GM12892 (cell line): ENCODE measurements at regions not wholly inside any gene's neighbourhood (a gene's known extent, or its start where the extent isn't known, plus 50 kb on each side); places are given as distances from the start of the nearest gene placed in this dataset.

Experiments used
- POLR2A ChIP-seq: IDR thresholded peaks from 2 replicates; pipeline ENCODE4 v1.6.1; 2011; ENCODE audit warnings: low read depth, low read length, control low read depth
- TAF1 ChIP-seq: IDR thresholded peaks from 2 replicates; pipeline ENCODE4 v1.6.1; 2011; ENCODE audit warnings: low read depth, mild to moderate bottlenecking, control low read depth, low read length, borderline replicate concordance

- no peak for TF ChIP-seq POLR2A
- TF ChIP-seq TAF1, result no peak
Measured at GRCh38 chr7:33725111-33726025, 180.0 kb upstream of the BMPER start.
